Choroid plexus epithelial cell (primary cell): ENCODE measurements at regions not wholly inside any gene's neighbourhood (a gene's known extent, or its start where the extent isn't known, plus 50 kb on each side); places are given as distances from the start of the nearest gene placed in this dataset.

ENCODE experiments used
- DNase-seq: peaks from one replicate; pipeline ENCODE4 v3.0.0-alpha.2; 2010; ENCODE audit warnings: low read depth
- H3K4me3 ChIP-seq: 2 replicates; pipeline ENCODE4 v1.5.1; 2011; ENCODE audit warnings: low read depth, mild to moderate bottlenecking, control low read depth, low read length, moderate library complexity
- TF ChIP-seq, protein P1 (sequence below): conservative IDR thresholded peaks from 2 replicates; pipeline ENCODE4 v1.5.1; 2011; ENCODE audit warnings: low read depth, mild to moderate bottlenecking, control low read depth, inconsistent platforms, low read length, moderate library complexity

GRCh38 chr12:19896534-19896933 lies 457.2 kb downstream of the AEBP2 start:
- no peak overlapping the region for H3K4me3 ChIP-seq
- DNase-seq: no peak
- TF ChIP-seq, protein P1, sequence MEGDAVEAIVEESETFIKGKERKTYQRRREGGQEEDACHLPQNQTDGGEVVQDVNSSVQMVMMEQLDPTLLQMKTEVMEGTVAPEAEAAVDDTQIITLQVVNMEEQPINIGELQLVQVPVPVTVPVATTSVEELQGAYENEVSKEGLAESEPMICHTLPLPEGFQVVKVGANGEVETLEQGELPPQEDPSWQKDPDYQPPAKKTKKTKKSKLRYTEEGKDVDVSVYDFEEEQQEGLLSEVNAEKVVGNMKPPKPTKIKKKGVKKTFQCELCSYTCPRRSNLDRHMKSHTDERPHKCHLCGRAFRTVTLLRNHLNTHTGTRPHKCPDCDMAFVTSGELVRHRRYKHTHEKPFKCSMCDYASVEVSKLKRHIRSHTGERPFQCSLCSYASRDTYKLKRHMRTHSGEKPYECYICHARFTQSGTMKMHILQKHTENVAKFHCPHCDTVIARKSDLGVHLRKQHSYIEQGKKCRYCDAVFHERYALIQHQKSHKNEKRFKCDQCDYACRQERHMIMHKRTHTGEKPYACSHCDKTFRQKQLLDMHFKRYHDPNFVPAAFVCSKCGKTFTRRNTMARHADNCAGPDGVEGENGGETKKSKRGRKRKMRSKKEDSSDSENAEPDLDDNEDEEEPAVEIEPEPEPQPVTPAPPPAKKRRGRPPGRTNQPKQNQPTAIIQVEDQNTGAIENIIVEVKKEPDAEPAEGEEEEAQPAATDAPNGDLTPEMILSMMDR: no peak

DNA sequence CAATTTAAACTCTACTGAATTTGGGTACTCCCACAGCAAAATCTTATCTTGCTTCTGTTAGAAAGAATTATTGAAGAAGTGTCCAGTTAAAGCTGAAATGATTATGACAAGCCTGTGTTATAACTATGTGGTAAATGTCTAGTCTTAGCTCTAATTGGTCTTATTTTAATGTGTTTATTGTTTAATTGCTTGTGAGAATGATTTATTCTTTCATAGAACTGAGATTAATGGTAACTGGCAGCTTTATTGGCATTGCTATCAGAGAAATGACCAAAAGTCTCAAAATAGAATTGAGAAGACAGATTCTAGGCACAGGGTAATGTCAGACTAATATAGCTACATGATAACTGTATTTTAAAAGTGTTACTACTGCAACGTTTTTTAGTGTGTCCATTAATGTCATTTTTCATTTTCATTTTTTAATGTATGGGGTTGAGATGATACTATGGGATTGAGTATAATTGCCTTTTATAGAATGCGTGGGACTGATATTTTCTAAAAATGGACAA lies 458.7 kb downstream of the AEBP2 start:
- DNase-seq: no peak
- TF ChIP-seq, protein P1: no peak
- no peak overlapping the region for H3K4me3 ChIP-seq

DNA sequence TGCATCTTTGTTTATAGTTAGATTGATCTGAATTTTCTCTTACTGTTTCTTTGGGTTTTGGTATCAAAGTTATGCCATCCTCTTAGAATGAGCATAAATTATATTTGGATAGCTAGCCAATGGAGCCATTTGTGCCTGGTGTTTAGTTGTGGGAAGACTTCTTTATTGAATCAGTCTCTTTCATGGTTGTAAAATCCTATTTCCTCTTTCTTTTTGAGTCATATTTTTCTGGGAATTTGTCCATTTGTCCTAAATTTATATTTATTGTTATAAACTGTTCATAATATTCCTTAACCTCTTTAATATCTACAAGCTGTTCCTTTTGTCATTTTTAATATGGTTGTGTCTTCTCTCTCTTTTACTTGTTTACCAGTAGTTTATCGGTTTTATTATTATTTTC lies 462.5 kb downstream of the AEBP2 start:
- TF ChIP-seq, protein P1: no peak
- no peak for DNase-seq

DNA sequence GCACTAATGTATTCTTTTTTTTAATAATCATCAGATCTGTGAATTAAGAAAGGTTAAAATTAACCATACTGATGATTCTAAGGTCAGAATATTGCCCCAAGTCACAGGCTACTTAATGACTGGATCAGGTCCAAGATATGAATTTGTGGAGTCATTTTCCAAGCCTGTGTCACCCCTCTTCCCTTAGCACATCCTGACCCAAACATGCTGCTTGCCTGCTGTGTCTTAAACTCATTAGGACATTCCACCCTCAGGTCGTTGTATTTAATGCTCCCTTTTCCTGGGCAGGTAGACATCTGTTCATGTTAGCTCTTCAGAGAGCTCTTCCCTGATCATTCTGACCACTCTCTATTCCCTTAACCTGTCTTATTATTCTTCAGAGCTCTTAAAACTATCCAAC lies 463.5 kb upstream of the PDE3A start:
- H3K4me3 ChIP-seq: no peak overlapping the region
- TF ChIP-seq, protein P1: no peak
- DNase-seq: no peak

More for the DNA sequence above, 462.5 kb downstream of the AEBP2 start:
- no peak overlapping the region for H3K4me3 ChIP-seq

DNA sequence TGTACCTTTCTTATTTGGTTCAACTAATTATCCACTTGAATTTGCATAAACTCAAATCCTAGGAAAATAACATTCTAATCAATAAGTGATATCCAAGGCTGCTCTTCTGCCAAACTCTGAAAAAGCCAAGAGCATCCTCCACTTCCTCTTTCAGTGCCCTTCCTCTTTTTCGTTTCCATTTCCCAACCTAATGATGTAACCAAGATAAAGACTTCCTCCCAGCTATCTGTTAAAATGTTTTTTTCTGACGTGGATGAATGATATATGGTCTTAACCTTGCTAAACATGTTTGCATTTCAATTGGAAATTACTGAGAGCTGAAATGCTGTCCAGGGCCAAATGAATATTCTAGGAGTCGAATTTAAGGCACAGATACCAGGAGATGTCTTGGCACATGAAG lies 459.5 kb upstream of the PDE3A start:
- DNase-seq: no peak
- TF ChIP-seq, protein P1: no peak

GRCh38 chr12:19909418-19909817 lies 458.9 kb upstream of the PDE3A start:
- no peak overlapping the region for H3K4me3 ChIP-seq
- DNase-seq: no peak
- TF ChIP-seq, protein P1: no peak

More for the DNA sequence above, 459.5 kb upstream of the PDE3A start:
- H3K4me3 ChIP-seq: no peak overlapping the region

GRCh38 chr12:19910681-19911080 lies 457.7 kb upstream of the PDE3A start:
- TF ChIP-seq, protein P1: no peak

More at GRCh38 chr12:19910681-19911080, 457.7 kb upstream of the PDE3A start:
- H3K4me3 ChIP-seq: no peak overlapping the region
- no peak for DNase-seq
